GM21717 (cell line): ENCODE measurements at regions not wholly inside any gene's neighbourhood (a gene's known extent, or its start where the extent isn't known, plus 50 kb on each side); places are given as distances from the start of the nearest gene placed in this dataset.

ENCODE experiments used
- ATAC-seq: cut with Tn5 transposase; IDR thresholded peaks from one replicate; pipeline ENCODE4 v1.9.1; 2021; ENCODE audit warnings: mild to moderate bottlenecking, moderate library complexity; ENCODE audit not compliant: unreplicated experiment

DNA sequence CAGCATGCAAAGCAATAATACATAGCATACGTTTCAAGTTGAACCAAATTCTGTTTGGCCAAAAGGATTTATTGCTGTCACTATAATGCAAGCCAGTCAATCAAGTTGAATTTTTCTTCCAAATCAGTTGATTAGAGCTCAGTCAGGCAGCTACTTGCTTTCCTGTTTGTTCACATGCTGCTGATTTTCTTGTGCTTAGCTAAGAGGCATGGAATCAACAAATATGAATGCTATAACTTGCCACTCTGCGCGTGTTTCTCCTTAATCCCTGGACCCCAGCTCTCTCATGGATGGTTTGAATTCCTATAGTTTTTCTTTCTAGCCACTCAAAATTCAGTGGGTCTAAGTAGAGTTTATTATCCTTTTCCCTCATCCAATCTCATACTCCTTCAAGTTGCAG is 311.3 kb downstream of the KLF5 start:
- ATAC-seq: no peak

DNA sequence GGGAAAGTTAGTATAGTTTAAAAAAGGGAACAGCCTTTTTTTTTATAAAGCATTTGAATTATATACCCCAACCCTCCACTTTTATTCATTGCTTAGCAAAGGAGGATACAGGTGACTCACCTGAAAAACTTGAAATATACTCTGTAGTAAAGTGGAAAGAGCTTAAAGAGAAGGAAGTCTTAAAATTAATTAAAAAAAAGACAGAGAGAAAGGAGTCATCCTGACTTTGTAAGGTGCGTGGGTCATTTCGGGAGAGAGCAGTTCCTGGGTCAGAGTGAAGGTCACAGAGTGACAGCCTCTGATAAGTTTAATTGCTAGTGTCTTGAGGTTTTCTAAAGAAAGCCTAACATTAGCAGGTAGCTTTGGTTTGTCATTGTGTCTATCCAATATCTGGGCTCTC is 310.3 kb downstream of the KLF5 start:
- no peak for ATAC-seq

DNA sequence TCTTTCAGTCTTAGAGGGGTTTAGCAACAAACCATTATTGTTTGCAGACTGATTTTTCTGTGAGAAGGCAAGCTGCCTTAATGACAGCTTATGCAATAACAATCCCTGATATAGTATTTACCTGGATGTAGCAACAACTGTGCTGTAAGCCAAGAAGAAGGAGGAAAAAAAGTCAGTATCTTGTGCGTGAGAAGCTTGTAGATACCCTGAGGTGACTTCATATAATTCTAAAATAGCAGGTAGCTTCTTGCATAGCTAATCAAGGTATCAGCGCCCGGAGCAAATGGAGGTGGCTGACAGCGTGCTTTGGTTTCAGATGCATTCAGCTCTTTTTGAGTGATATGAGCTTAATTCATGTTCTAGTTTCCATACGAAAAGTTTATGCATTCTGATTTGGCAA is 309.8 kb downstream of the KLF5 start:
- ATAC-seq: no peak

DNA sequence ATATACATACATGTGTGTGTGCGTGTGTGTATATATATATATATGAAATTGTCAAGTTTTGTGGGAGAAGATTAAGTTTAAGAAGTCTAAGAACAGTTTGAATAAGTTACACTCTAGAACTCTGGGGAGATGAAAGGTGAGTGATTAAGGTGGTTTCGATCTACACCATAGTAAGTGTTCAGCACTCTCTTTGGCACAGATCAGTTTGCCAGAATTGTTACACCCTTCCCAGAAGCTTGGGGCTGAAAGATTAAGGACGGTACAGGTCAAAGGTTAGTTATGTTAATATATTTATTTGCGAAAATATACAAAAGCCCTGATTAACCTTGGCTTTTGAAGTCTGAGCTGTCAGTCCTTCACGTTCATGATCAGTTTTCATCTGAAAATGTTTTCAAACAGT is 309.1 kb downstream of the KLF5 start:
- ATAC-seq: no peak

DNA sequence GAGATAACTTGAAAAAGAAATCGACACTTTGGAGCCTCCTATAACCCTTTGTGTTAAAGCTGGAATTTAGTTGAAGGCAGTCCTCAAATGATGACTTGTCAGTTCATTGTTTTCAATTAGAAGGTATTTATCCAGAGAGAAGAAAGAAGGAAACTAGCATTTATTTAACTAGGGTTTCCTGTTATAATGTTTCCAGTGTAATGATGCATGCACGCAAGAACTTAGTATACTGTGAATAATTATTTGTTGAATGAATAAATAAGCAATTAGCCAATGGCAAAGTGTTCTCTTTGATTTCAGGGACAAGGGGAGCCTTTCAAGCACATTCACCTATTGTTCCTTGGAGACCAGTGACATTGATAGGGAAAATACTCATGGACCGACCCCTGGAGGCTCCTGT is 307.4 kb downstream of the KLF5 start:
- ATAC-seq: no peak

DNA sequence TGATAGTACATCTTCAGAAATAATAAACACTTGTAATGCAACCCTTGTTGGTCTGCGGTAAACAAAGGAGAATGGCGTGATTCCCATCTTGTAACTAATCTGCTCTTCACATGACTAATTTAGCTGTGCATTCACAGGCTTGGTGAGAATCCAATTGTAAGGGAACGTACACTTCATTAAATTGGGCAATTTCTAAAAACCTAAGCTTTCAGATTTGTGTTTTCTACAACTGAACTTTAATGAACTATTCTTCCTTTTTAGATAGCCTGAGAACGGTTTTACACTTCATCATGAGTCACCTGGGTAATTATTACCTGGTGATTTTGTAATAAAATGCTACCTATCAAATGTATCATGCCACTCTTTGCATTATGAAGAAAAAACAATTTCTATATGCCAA is 306.9 kb downstream of the KLF5 start:
- no peak for ATAC-seq

DNA sequence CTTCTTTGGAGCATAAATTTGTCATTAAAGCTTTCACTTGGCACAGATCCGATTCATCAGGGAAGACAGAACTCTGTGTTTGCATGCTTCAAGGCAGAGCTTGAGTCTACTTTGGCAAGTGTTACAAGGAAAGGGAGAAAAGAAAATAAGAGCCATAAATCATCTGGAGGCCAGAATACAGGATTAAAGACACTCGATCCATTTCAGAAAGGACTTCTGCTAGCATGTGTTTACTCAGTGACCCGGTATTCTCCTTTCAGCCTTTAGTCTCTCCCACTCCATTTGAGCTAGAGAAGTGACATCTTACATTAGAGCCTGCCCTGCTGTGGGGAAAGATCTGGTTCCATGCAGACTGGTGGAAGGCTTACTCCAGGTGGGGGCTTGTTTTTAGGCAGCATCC is 306.4 kb downstream of the KLF5 start:
- no peak for ATAC-seq

DNA sequence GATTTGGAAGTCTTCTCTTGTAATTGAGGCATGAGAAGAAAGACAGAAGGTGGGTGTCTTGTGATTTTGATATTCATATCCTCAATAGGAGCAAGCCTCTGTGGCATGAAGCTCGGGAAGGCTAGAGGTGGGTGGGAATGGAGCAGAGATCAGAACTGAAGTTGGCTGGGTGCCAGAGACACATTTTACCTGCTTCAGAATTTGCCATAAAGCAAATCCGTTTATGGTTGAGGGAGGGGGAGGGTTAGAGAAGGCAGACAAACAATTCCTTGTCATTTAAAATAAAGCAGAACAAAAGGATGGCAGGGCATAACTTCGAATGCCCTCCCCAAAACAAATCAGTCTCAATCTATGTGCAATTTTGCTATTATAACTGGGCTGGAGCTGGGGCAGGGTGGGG is 305.9 kb downstream of the KLF5 start:
- no peak for ATAC-seq

DNA sequence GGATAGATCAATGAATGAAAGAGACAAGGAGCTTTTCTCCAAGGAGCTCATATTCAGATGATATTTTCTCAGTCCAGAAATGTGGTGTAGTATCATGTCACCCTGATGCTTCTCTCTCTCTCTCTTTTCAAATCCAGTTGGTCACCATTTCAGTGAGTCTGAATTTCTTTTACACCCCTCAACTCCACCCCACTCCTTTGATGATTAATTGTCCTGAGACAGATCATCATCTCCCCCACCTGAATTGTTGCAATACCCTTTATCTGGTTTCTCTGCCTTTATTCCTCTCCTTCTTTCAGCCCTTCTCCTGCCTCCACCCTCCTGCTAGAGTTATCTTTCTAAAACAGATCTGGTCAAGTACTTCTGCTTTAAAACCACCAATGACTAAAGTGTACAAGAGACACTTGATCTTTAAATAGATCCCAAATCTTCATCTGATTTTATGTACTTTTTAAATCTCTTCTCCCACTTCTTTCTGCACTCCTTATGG is 299.8 kb downstream of the KLF5 start:
- no peak for ATAC-seq

DNA sequence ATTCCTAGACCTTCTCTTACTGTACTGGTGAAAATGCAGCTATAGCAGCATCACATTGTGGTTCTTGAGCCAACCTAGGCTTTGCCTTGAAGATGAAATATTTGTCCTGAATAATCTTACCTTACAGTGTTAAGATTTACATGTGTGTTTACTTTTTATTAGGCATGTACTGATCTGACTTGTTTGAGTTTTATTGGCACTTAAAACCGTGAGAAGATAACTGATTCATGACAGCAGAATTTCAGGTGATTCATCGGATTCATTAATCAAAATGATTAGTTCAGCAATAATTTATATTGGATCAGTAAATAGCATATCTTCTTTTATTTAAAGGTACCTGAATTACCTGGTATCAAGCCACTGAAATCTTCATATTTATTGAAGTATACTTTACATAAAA is 296.3 kb downstream of the KLF5 start:
- ATAC-seq: no peak

DNA sequence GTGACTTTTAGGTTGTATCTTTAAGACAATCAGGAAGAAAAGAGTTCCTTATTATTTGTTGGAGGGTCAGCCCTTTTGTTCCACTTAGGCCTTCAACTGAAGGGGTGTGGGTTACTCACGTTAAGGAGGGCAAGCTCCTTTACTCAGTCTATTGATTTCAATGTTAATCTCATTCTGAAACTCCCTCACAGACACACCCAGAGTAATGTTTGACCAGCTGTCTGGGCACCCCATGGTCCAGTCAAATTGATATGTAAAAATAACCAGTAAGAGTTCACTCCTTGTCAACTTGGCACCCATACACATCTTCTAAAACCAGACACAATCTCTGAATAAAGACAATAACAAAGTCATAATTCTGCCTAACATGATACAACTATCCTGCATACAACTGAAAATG is 292.9 kb downstream of the KLF5 start:
- ATAC-seq: no peak

DNA sequence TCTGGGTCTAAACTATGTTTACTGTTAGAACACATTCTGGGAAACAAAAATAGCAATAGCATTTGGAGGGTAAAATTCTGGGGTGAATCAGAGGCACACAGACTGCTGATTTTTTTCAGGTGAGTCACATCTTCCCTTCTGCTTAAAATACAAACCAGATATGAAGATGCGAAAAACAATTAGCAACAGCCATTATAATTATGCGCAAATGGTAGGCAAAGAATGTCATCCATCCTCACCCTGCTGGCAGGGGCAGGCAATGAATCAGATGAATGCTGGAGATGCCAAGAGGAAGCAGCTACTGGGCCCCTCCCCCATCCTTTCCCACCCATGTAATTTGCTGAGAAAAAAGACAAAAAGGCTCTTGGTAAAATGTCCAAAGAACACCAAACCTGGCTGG is 282.9 kb downstream of the KLF5 start:
- ATAC-seq: no peak

DNA sequence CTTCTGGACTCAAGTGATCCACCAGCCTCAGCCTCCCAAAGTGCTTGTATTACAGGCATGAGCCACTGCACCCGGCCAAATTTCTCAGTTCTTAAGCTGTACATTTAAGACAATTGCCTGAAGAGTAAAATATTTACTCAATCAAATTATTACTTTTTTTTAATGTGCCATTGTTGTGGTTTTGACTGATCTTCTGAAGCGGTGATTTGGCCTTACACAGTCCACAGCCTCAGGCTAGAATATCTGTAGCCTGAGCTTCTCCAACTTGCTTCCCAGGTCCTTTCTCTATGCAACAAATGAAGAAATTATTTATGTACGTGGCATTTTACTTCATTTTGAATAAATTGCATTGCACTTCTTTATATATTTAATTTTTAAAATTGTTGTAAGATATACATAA is 281.3 kb downstream of the KLF5 start:
- no peak for ATAC-seq

DNA sequence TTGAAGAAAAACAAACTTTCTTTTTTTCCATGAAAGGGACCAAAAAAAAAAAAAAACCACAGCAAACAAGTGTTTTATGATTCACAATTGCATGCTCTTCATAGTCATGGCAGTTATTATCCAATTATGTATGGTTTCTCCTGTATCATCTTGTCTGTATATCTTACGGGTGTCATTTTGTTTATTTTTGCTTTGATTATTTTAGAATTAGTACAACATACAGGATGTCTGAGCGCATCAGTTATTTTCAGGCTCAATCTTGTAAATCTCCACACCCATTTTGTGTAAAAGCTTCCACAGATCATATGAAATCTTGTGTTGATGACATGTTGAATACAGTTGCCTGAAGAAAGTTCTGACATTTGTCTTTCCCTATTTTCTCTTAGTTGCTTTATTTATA is 280.3 kb downstream of the KLF5 start:
- no peak for ATAC-seq

DNA sequence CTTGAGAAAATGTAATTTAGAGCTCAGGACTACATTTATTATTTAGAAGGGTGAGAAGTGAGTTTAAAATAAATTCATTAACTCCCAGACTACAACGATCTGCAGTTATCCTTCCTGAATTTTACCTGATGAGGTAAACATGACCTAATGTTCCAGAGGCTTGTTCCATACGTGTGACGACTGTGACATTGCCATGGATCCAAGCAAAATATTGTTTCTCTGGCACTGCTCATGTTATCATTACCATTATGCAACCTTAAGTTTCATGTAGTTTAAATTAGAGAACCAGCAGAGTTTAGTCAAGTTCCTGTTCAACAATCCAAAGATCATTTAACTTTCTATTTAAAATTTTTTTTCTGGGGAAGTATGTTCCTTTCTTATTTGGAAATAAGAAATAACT is 279.6 kb downstream of the KLF5 start:
- no peak for ATAC-seq

DNA sequence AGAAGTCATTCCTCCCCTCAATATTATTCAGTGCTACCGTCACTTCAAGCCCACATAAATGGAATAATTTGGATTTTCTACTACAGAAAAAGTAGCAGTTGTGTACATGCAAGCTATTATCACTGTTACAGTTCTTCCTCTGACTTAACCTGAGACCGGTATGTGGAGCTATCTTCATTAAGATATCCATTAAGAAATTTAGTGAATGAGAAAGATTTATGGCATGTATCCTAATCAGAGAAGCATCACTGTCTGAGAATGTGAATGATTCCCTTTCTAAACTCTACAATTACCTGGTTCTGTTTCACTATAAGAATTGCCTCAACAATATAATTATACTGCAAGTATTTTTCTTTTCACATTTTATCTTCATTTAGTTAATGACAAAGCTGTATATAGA is 278.7 kb downstream of the KLF5 start:
- no peak for ATAC-seq

DNA sequence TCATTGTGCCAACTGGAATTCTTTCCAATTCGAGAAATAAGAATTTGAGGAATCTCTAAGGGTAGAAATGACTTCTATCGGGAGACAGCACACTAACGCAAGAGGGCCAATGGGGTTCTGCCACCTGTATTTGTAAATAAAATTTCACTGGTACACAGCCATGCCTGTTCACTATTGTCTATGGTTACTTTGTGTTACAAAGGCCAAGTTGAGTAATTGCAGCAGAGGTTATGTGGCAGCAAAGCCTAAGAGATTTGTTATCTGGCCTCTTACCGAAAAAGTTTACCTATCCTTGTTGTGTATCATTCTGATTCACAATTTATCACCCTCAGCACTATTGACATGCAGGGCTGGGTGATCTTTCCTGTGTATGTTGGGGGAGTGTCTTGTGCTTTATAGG is 278.0 kb downstream of the KLF5 start:
- ATAC-seq: no peak

DNA sequence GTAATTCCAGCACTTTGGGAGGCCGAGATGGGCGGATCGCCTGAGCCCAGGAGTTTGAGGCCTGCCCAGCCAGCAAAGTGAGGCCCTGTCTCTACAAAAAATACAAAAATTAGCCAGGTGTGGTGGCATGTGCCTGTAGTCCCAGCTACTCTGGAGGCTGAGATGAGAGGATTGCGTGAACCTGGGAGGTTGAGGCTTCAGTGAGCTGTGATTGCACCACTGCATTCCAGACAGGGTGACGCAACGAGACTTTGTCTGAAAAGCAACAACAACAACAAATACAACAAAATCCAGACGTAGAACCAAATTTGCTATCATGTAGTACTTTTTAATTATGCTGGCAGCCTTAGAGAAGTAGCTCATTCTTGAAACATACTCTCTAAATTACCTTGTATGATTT is 277.1 kb downstream of the KLF5 start:
- ATAC-seq: no peak

DNA sequence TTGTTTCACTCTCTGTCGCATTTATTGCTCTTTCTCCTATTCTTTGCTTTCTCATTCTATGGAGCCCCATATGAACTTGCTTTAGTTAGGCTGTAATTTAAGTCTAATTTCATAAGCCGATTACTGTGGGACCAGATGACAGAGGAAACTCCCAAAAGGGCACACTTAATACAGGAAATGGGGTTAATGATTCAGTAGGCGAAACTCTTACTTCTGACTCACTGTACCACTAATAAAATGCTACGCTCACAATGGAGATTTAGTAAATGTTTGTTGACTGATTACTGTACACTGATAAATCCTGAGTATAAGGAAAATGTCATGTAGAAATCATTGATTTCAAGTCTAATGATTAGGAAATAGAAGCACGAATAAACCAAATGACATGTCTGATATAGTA is 276.4 kb downstream of the KLF5 start:
- ATAC-seq: peak; percentile 89

DNA sequence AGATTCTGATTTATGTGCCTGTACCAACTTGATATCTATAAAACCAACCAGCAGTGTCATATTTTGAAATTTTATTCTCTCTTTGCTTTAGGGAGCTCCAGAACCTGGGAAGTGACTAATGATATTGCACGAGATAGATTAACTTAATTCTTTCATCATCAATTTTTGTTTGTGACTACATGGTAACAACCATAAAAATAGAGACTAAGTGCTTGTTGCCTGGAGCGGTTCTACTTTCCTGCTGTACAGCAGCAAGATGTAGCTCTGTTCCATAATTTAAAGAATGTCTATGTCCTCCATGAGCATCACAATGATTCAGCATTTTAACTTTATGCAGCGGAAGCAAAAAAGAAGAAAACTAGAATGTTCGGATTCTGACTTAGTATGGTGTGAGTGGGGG is 275.6 kb downstream of the KLF5 start:
- no peak for ATAC-seq

DNA sequence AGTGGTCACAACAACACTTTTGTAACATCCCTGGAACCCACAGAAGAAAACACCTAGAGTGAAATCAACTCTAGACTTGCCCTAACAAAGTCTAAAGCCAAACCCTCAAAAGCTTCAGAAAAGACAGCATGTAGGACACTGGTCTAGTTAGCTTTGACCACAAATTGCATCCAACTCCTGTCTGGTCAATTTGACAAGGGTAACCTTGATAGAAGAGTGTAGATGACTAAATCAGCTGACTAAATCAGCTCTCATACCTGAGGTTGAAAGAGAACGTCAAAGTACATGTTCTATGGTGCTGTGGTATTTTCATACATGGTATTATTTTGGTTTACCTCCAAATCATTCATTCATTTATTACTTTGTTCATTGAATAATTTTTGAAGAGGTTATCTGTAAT is 272.8 kb downstream of the KLF5 start:
- no peak for ATAC-seq

DNA sequence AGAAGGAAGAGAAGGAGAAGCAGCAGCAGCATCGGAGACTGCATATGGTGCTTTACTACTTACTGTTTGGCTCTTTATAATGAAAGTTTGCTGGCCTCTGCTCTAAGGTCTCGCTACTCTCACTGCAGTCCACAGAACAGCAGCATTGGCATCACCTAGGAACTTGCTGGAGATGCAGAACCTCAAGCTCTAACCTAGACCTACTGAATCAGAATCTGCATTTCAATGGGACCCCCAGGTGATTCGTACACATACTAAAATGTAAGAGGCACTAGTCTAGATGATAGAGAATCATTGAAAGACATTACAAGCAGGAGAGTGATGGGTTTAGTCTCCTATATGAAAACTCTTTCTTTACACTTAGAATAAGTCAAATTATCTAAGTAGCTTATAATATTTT is 270.6 kb downstream of the KLF5 start:
- ATAC-seq: no peak

DNA sequence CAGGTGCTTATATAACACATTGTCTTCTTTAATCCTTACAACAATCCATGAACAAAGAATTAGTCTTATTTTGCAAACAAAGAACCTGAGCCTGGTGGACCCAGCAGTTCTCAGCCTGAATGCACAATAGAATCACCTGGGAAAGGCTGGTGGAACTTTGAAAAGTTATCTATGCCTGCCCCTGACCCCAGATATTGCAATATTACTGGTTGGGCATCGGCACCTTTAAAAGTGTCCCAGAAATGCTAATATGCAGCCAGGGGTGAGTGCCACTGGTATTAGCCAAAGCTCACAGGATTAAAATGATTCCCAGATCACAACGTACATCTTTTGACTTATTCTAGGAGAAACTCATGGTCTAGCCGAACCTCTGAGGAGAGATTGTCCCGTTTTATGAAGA is 268.8 kb downstream of the KLF5 start:
- no peak for ATAC-seq
